SK-MEL-5 (cell line): ENCODE measurements at regions not wholly inside any gene's neighbourhood (a gene's known extent, or its start where the extent isn't known, plus 50 kb on each side); places are given as distances from the start of the nearest gene placed in this dataset.

Experiments used
- DNase-seq: peaks from one replicate; pipeline ENCODE4 v3.0.0-alpha.2; 2016; ENCODE audit warnings: low read depth, low spot score
- in situ Hi-C: cut with HindIII; loops from 2 replicates; pipeline ENCODE4 v1.10.0; 2016; ENCODE audit warnings: low sequenced_read_pairs, high pct_unique_total_duplicates, low pct_unique_long_range_greater_than_20kb

- in situ Hi-C loops: no loop called here
- DNase-seq: no peak
Measured at GRCh38 chr13:78382491-78382890, 220.9 kb downstream of the POU4F1 start.

- in situ Hi-C loops: no loop called here
- no peak for DNase-seq
Measured at GRCh38 chr13:78376822-78377221, 226.5 kb downstream of the POU4F1 start.

- in situ Hi-C loops: no loop called here
- no peak for DNase-seq
Measured at GRCh38 chr13:78376033-78376432, 227.3 kb downstream of the POU4F1 start.

GRCh38 chr13:78372581-78372980, 230.8 kb downstream of the POU4F1 start:
- in situ Hi-C loops: no loop called here
- no peak for DNase-seq

- in situ Hi-C loops: no loop called here
- no peak for DNase-seq
Measured at GRCh38 chr13:78370231-78370630, 233.1 kb downstream of the POU4F1 start.

- in situ Hi-C loops: no loop called here
- DNase-seq: no peak
Measured at GRCh38 chr13:78364711-78365110, 238.6 kb downstream of the POU4F1 start.

GRCh38 chr13:78341032-78341431, 262.3 kb downstream of the POU4F1 start:
- DNase-seq: no peak
- in situ Hi-C loops: no loop called here

- in situ Hi-C loops: no loop called here
- no peak for DNase-seq
Measured at GRCh38 chr13:78339927-78340326, 263.4 kb downstream of the POU4F1 start.

GRCh38 chr13:78334059-78334458, 269.3 kb downstream of the POU4F1 start:
- in situ Hi-C loops: no loop called here
- DNase-seq: no peak

GRCh38 chr13:78326633-78327032, 276.7 kb downstream of the POU4F1 start:
- no peak for DNase-seq
- in situ Hi-C loops: no loop called here

GRCh38 chr13:78325585-78325984, 277.8 kb downstream of the POU4F1 start:
- no peak for DNase-seq
- in situ Hi-C loops: no loop called here

GRCh38 chr13:78323848-78324247, 279.5 kb downstream of the POU4F1 start:
- in situ Hi-C loops: no loop called here
- no peak for DNase-seq

GRCh38 chr13:78323040-78323439, 280.3 kb downstream of the POU4F1 start:
- in situ Hi-C loops: no loop called here
- DNase-seq: no peak

GRCh38 chr13:78319101-78319627, 284.2 kb downstream of the POU4F1 start:
- in situ Hi-C loops: no loop called here

GRCh38 chr13:78317030-78317429, 286.3 kb downstream of the POU4F1 start:
- in situ Hi-C loops: no loop called here
- DNase-seq: peak; percentile 50

More at GRCh38 chr13:78319101-78319627, 284.2 kb downstream of the POU4F1 start:
- DNase-seq: no peak

GRCh38 chr13:78309497-78310180, 293.7 kb downstream of the POU4F1 start:
- DNase-seq: no peak
- in situ Hi-C loops: no loop called here

GRCh38 chr13:78306519-78307206, 296.7 kb downstream of the POU4F1 start:
- DNase-seq: no peak
- in situ Hi-C loops: no loop called here

- in situ Hi-C loops: no loop called here
- no peak for DNase-seq
Measured at GRCh38 chr13:78305171-78305570, 298.2 kb downstream of the POU4F1 start.
